WTC11 (cell line): ENCODE measurements at regions not wholly inside any gene's neighbourhood (a gene's known extent, or its start where the extent isn't known, plus 50 kb on each side); places are given as distances from the start of the nearest gene placed in this dataset.

Source experiments
- ATAC-seq: fragments of 200-7000 bp; cut with Tn5 transposase; 2 replicates; pipeline ENCODE4 v1.10.0; 2021; ENCODE audit warnings: mild to moderate bottlenecking, moderate library complexity
- CTCF ChIA-PET: fragments of 300-600 bp; sonication (Branson Sonifier 250); formaldehyde crosslinking; loops from one replicate; lab custom pipeline; 2021; ENCODE audit warnings: antibody characterized with exemption; lab: Charles Lee
- POLR2A ChIA-PET: fragments of 350-600 bp; sonication (Branson Sonifier 250); formaldehyde crosslinking; loops from one replicate; lab custom pipeline; 2021; ENCODE audit warnings: antibody characterized with exemption; lab: Charles Lee
- DNase-seq: peaks from one replicate; pipeline ENCODE4 v3.0.0; 2021; ENCODE audit warnings: low spot score
- H3K27ac Mint-ChIP-seq: 2 replicates; pipeline ENCODE4 v1.8.0; 2021; ENCODE audit warnings: mixed read lengths
- H3K27me3 Mint-ChIP-seq: 2 replicates; pipeline ENCODE4 v1.8.0; 2021; ENCODE audit warnings: low read depth, mild to moderate bottlenecking, moderate library complexity, mixed read lengths
- H3K36me3 Mint-ChIP-seq: 2 replicates; pipeline ENCODE4 v1.8.0; 2021; ENCODE audit warnings: mixed read lengths
- H3K4me1 Mint-ChIP-seq: 2 replicates; pipeline ENCODE4 v1.8.0; 2022; ENCODE audit warnings: mixed read lengths
- H3K4me3 Mint-ChIP-seq: 2 replicates; pipeline ENCODE4 v1.8.0; 2021; ENCODE audit warnings: mild to moderate bottlenecking, moderate library complexity, mixed read lengths
- H3K9me3 Mint-ChIP-seq: 2 replicates; pipeline ENCODE4 v1.8.0; 2021; ENCODE audit warnings: mixed read lengths
- ATF3 ChIP-seq: sonication (generic); formaldehyde crosslinking; conservative IDR thresholded peaks from 2 replicates; pipeline ENCODE4 v1.8.1; 2022; ENCODE audit warnings: mild to moderate bottlenecking, missing genetic modification reagents
- ATF6 ChIP-seq: sonication (generic); formaldehyde crosslinking; IDR thresholded peaks from 2 replicates; pipeline ENCODE4 v1.8.1; 2023; ENCODE audit warnings: mild to moderate bottlenecking, missing genetic modification reagents
- CTCF ChIP-seq: fragments of 200-600 bp; IDR thresholded peaks from 2 replicates; pipeline ENCODE4 v1.8.0; 2022; ENCODE audit warnings: antibody characterized with exemption
- GRHL2 ChIP-seq: fragments of 250-450 bp; sonication (Bioruptor Pico); IDR thresholded peaks from 2 replicates; pipeline ENCODE4 v1.8.0; 2022; ENCODE audit warnings: mild to moderate bottlenecking, moderate library complexity; ENCODE audit not compliant: insufficient replicate concordance, severe bottlenecking
- GTF2I ChIP-seq: fragments of 250-450 bp; sonication (Bioruptor Pico); conservative IDR thresholded peaks from 2 replicates; pipeline ENCODE4 v1.4.0; 2021; ENCODE audit warnings: mild to moderate bottlenecking
- IRF1 ChIP-seq: sonication (generic); formaldehyde crosslinking; IDR thresholded peaks from 2 replicates; pipeline ENCODE4 v1.8.0; 2023; ENCODE audit warnings: missing genetic modification reagents
- JUN ChIP-seq: sonication (generic); formaldehyde crosslinking; IDR thresholded peaks from 2 replicates; pipeline ENCODE4 v1.8.0; 2023; ENCODE audit warnings: mild to moderate bottlenecking, missing genetic modification reagents
- NFE2L1 ChIP-seq: sonication (generic); formaldehyde crosslinking; IDR thresholded peaks from 2 replicates; pipeline ENCODE4 v1.8.1; 2023; ENCODE audit warnings: missing genetic modification reagents
- NFYB ChIP-seq: sonication (generic); formaldehyde crosslinking; conservative IDR thresholded peaks from 2 replicates; pipeline ENCODE4 v1.8.0; 2022; ENCODE audit warnings: low read depth, missing genetic modification reagents
- NR2C2 ChIP-seq: sonication (generic); formaldehyde crosslinking; IDR thresholded peaks from 2 replicates; pipeline ENCODE4 v1.8.0; 2022; ENCODE audit warnings: mild to moderate bottlenecking, missing genetic modification reagents
- PRDM15 ChIP-seq: sonication (generic); formaldehyde crosslinking; IDR thresholded peaks from 2 replicates; pipeline ENCODE4 v1.8.0; 2022; ENCODE audit warnings: missing genetic modification reagents
- RORB ChIP-seq: fragments of 250-450 bp; sonication (Bioruptor Pico); IDR thresholded peaks from 2 replicates; pipeline ENCODE4 v1.9.0; 2021; ENCODE audit warnings: mild to moderate bottlenecking
- SOX15 ChIP-seq: fragments of 250-450 bp; sonication (Bioruptor Pico); IDR thresholded peaks from 2 replicates; pipeline ENCODE4 v1.9.0; 2021; ENCODE audit warnings: mild to moderate bottlenecking
- TEAD1 ChIP-seq: sonication (generic); formaldehyde crosslinking; IDR thresholded peaks from 2 replicates; pipeline ENCODE4 v1.8.0; 2022; ENCODE audit warnings: mild to moderate bottlenecking, missing genetic modification reagents
- TEAD4 ChIP-seq: sonication (generic); formaldehyde crosslinking; IDR thresholded peaks from 2 replicates; pipeline ENCODE4 v1.8.0; 2022; ENCODE audit warnings: mild to moderate bottlenecking, missing genetic modification reagents
- USF2 ChIP-seq: sonication (generic); formaldehyde crosslinking; IDR thresholded peaks from 2 replicates; pipeline ENCODE4 v1.8.1; 2023; ENCODE audit warnings: mild to moderate bottlenecking, missing genetic modification reagents, moderate library complexity
- ZBTB43 ChIP-seq: sonication (generic); formaldehyde crosslinking; IDR thresholded peaks from 2 replicates; pipeline ENCODE4 v1.8.1; 2023; ENCODE audit warnings: mild to moderate bottlenecking, missing genetic modification reagents
- ZNF121 ChIP-seq: sonication (generic); formaldehyde crosslinking; IDR thresholded peaks from 2 replicates; pipeline ENCODE4 v1.8.0; 2023; ENCODE audit warnings: missing genetic modification reagents
- ZNF263 ChIP-seq: sonication (generic); formaldehyde crosslinking; IDR thresholded peaks from 2 replicates; pipeline ENCODE4 v1.8.1; 2022; ENCODE audit warnings: low read depth, mild to moderate bottlenecking, moderate library complexity, missing genetic modification reagents
- ZNF317 ChIP-seq: sonication (generic); formaldehyde crosslinking; IDR thresholded peaks from 2 replicates; pipeline ENCODE4 v1.8.1; 2023; ENCODE audit warnings: low read depth, mild to moderate bottlenecking, moderate library complexity, missing genetic modification reagents, borderline replicate concordance
- ZNF396 ChIP-seq: fragments of 250-450 bp; sonication (Bioruptor Pico); IDR thresholded peaks from 2 replicates; pipeline ENCODE4 v1.8.0; 2021; ENCODE audit warnings: mild to moderate bottlenecking, moderate library complexity, borderline replicate concordance
- ZNF425 ChIP-seq: fragments of 250-450 bp; sonication (Bioruptor Pico); conservative IDR thresholded peaks from 2 replicates; pipeline ENCODE4 v1.9.0; 2021; ENCODE audit warnings: mild to moderate bottlenecking
- ZNF512 ChIP-seq: sonication (generic); formaldehyde crosslinking; IDR thresholded peaks from 2 replicates; pipeline ENCODE4 v1.8.1; 2022; ENCODE audit warnings: missing genetic modification reagents, borderline replicate concordance

- POLR2A ChIA-PET: no interaction called here
- CTCF ChIA-PET: no interaction called here
- no peak for DNase-seq
- Mint-ChIP-seq H3K27me3 (peaks cover 5% of the 10 kb centered on the region; the same call in 1 of the 2 replicates), H3K36me3 (peaks cover 6% of the 10 kb centered on the region; the same call in 1 of the 2 replicates), H3K4me3 (no peak overlapping the region), H3K4me1 (peaks cover 6% of the 10 kb centered on the region), H3K9me3 (peaks cover 11% of the 10 kb centered on the region), H3K27ac (no peak overlapping the region)
- no peak for TF ChIP-seq RORB (CRISPR knock-in tag)
- no peak for TF ChIP-seq ZNF512
- no peak for TF ChIP-seq USF2 (CRISPR knock-in tag)
- no peak for TF ChIP-seq IRF1
- no peak for TF ChIP-seq NFE2L1
- TF ChIP-seq TEAD1 (CRISPR knock-in tag): no peak
- TF ChIP-seq ZNF396 (CRISPR knock-in tag): no peak
- TF ChIP-seq ZNF263 (CRISPR knock-in tag): no peak
- TF ChIP-seq SOX15 (CRISPR knock-in tag): no peak
- no peak for TF ChIP-seq ZNF425 (CRISPR knock-in tag)
- no peak for TF ChIP-seq JUN
- no peak for TF ChIP-seq GTF2I
- TF ChIP-seq NFYB (CRISPR knock-in tag): no peak
- no peak for ATAC-seq
Measured at GRCh38 chr10:47217113-47217512, 82.9 kb upstream of the GDF10 start.

- CTCF ChIA-PET: no interaction called here
- ATAC-seq (no peak), DNase-seq (no peak)
- Mint-ChIP-seq H3K4me3 (no peak overlapping the region), H3K27ac (no peak overlapping the region), H3K4me1 (peaks cover 9% of the 10 kb centered on the region), H3K27me3 (no peaks in the 10 kb centered on the region), H3K9me3 (no peaks in the 10 kb centered on the region), H3K36me3 (no peaks in the 10 kb centered on the region)
- POLR2A ChIA-PET: no interaction called here
- TF ChIP-seq NR2C2 (CRISPR knock-in tag) (no peak), GRHL2 (CRISPR knock-in tag) (no peak), ZNF121 (CRISPR knock-in tag) (no peak), ZNF317 (CRISPR knock-in tag) (no peak), ZBTB43 (CRISPR knock-in tag) (no peak), ZNF263 (CRISPR knock-in tag) (no peak), CTCF (no peak), PRDM15 (no peak), ATF6 (CRISPR knock-in tag) (no peak), TEAD4 (CRISPR knock-in tag) (no peak), ATF3 (no peak)
Measured at GRCh38 chr10:47218803-47219202, 81.2 kb upstream of the GDF10 start.
